NCI-H2171 (cell line): ENCODE measurements at regions not wholly inside any gene's neighbourhood (a gene's known extent, or its start where the extent isn't known, plus 50 kb on each side); places are given as distances from the start of the nearest gene placed in this dataset.

ENCODE experiments used
- DNase-seq: peaks from one replicate; lab custom pipeline; 2025; lab: John Stamatoyannopoulos, UW

- DNase-seq: peak; percentile 2
Observed at GRCh38 chr1:14443164-14443787, 155.2 kb upstream of the KAZN start.

GRCh38 chr1:14451217-14451616, 147.3 kb upstream of the KAZN start:
- DNase-seq: no peak

GRCh38 chr1:14452551-14452950, 145.9 kb upstream of the KAZN start:
- no peak for DNase-seq

- no peak for DNase-seq
Observed at GRCh38 chr1:14460173-14460572, 138.3 kb upstream of the KAZN start.

GRCh38 chr1:14462851-14463250, 135.6 kb upstream of the KAZN start:
- no peak for DNase-seq

- DNase-seq: no peak
Observed at GRCh38 chr1:14466006-14466405, 132.5 kb upstream of the KAZN start.

- no peak for DNase-seq
Observed at GRCh38 chr1:14467112-14467511, 131.4 kb upstream of the KAZN start.

GRCh38 chr1:14468751-14469150, 129.7 kb upstream of the KAZN start:
- no peak for DNase-seq

GRCh38 chr1:14470802-14471201, 127.7 kb upstream of the KAZN start:
- no peak for DNase-seq

GRCh38 chr1:14474856-14475255, 123.6 kb upstream of the KAZN start:
- no peak for DNase-seq

- no peak for DNase-seq
Observed at GRCh38 chr1:14476170-14476955, 122.1 kb upstream of the KAZN start.

- no peak for DNase-seq
Observed at GRCh38 chr1:14478120-14478519, 120.4 kb upstream of the KAZN start.

- DNase-seq: no peak
Observed at GRCh38 chr1:14479865-14480264, 118.6 kb upstream of the KAZN start.

GRCh38 chr1:14482784-14483450, 115.6 kb upstream of the KAZN start:
- DNase-seq: no peak

- no peak for DNase-seq
Observed at GRCh38 chr1:14485285-14485684, 113.2 kb upstream of the KAZN start.

GRCh38 chr1:14486401-14487201, 111.9 kb upstream of the KAZN start:
- DNase-seq: no peak

GRCh38 chr1:14487671-14488070, 110.8 kb upstream of the KAZN start:
- no peak for DNase-seq

- no peak for DNase-seq
Observed at GRCh38 chr1:14494911-14495310, 103.6 kb upstream of the KAZN start.

GRCh38 chr1:14495381-14495780, 103.1 kb upstream of the KAZN start:
- DNase-seq: no peak

- DNase-seq: no peak
Observed at GRCh38 chr1:14495996-14496395, 102.5 kb upstream of the KAZN start.

GRCh38 chr1:14498839-14499238, 99.6 kb upstream of the KAZN start:
- no peak for DNase-seq

GRCh38 chr1:14499312-14500040, 99.0 kb upstream of the KAZN start:
- no peak for DNase-seq
